ENCODE measurements at regions not wholly inside any gene's neighbourhood (a gene's known extent, or its start where the extent isn't known, plus 50 kb on each side); places are given as distances from the start of the nearest gene placed in this dataset.

DNA sequence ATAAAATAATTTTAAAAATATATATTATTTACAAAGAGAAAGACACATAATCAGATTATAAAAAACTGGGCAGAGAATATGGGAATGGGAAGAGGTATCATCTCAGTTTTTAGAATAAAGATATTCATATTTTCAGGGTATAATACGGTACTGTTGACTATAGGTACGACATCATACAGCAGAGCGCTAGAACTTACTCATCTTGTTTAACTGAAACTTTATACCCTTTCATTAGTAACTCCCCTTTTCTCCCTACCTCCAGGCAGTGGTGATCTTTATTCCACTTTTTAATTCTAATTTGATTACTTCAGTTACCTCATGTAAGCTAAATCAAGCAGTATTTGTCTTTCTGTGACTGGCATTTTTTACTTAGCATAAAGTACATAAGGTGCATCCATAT is 742.1 kb downstream of the MTRR start:
- TF ChIP-seq CTCF (IDR thresholded peaks at IDR 0.05) = no peak

- no peak for TF ChIP-seq CTCF (IDR thresholded peaks at IDR 0.05)
These were observed 744.2 kb downstream of the MTRR start for GRCh38 chr5:8613078-8613685.

DNA sequence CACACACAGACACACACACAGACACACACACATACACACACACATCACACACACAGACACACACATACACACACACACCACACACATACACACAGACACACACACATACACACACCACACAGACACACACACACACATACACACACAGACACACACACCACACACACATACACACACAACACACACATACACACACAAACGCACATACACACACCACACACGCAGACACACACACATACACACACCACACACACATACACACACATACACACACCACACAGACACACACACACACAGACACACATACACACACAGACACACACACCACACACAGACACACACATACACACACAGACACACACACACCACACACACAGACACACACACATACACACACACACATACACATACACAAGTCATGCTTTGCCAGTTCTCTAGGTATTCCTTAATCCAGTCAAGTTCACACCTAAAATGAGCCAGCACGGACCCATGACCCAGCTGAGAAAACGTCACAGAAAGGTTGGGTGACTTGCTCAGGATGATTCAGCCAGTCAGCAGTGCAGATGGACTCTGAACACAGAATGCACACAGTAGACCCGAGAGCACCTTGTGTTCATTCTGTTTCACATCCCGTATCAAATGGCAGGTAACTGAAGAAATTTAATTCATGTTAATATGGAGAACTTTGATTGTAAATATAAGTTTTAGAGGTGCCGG is 746.4 kb downstream of the MTRR start:
- TF ChIP-seq CTCF (IDR thresholded peaks at IDR 0.05) = no peak

- no peak for TF ChIP-seq CTCF (IDR thresholded peaks at IDR 0.05)
These were observed 759.6 kb downstream of the MTRR start for GRCh38 chr5:8628521-8628920.

- no peak for TF ChIP-seq CTCF (IDR thresholded peaks at IDR 0.05)
These were observed 764.3 kb downstream of the MTRR start for GRCh38 chr5:8633259-8633658.

- no peak for TF ChIP-seq CTCF (IDR thresholded peaks at IDR 0.05)
These were observed 764.7 kb downstream of the MTRR start for GRCh38 chr5:8633696-8634095.

DNA sequence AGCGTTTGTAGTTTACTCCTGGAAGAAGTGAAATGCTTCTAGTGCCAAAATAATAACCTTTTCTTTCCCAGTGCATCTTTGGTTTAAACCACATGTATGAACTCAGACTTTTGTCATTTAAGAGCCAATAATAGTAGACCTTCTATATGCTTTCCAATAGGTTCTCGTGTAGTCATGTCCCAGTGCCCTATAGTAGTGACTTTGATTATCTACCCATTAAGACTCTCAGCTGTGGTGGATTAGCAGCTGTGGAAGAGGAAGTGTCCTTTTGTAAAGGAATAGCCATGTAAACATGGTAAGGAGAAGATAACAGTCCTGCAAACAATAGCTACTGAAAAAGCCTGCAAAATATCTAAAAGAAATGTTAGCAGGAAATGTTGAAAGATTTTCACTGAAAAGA is 765.3 kb downstream of the MTRR start:
- TF ChIP-seq CTCF (IDR thresholded peaks at IDR 0.05) = no peak

Data from LNCAP (cell line).